ENCODE measurements at regions not wholly inside any gene's neighbourhood (a gene's known extent, or its start where the extent isn't known, plus 50 kb on each side); places are given as distances from the start of the nearest gene placed in this dataset.

DNA sequence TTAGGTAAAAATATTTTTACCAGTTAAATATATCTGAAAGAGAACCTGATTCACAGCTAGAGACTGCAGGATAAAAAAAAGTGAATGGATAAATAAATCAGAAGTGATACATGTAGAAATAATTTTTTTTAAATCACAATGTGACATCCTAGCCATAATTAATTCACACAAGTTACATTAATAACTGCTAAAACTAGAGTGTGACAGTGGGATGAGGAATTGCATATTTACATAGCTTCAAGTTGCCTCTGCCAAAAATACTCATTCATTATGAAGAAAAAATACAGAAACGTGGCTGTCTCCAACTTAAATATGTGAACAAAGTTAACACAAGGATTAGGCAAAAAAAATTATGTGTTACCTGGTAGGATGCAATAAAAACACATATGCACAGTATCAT is 473.5 kb upstream of the SEMA3A start:
- TF ChIP-seq, protein P1, sequence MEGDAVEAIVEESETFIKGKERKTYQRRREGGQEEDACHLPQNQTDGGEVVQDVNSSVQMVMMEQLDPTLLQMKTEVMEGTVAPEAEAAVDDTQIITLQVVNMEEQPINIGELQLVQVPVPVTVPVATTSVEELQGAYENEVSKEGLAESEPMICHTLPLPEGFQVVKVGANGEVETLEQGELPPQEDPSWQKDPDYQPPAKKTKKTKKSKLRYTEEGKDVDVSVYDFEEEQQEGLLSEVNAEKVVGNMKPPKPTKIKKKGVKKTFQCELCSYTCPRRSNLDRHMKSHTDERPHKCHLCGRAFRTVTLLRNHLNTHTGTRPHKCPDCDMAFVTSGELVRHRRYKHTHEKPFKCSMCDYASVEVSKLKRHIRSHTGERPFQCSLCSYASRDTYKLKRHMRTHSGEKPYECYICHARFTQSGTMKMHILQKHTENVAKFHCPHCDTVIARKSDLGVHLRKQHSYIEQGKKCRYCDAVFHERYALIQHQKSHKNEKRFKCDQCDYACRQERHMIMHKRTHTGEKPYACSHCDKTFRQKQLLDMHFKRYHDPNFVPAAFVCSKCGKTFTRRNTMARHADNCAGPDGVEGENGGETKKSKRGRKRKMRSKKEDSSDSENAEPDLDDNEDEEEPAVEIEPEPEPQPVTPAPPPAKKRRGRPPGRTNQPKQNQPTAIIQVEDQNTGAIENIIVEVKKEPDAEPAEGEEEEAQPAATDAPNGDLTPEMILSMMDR (IDR thresholded peaks at IDR 0.05): no peak
- TF ChIP-seq POLR2A (IDR thresholded peaks at IDR 0.05): no peak
- Histone ChIP-seq H3K27ac (no peak overlapping the region), H3K9me3 (no peaks in the 10 kb centered on the region), H3K36me3 (no peaks in the 10 kb centered on the region), H3K27me3 (no peaks in the 10 kb centered on the region), H3K4me3 (no peak overlapping the region), H3K4me1 (no peaks in the 10 kb centered on the region)
- ATAC-seq: no peak
- intact Hi-C loops (cut with DNase I): no loop called here
- 0% methylated on average over 1 of the region's 1 CpG for WGBS (ENCODE audit: insufficient coverage, low coverage, low lambda C conversion rate, missing lambda C conversion rate)
- DNase-seq: no peak

DNA sequence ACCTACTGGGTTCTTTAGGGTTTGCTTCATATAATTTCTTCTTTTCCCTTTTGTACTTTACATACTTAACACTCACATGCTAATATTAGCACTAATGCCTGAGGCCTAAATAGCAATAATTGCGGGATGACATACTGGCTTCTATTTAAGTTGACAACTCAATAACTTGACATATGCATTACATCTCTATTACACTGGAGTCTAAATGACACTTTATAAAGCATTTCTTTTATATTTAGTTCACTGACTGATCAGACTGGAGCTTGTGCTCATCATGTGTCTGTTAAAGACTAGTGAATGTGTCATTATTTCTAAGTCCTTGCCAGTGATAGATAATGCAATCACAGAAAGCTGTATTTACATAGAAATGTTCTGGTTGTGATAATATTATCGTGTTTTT is 472.1 kb upstream of the SEMA3A start:
- Histone ChIP-seq H3K36me3 (no peaks in the 10 kb centered on the region), H3K27me3 (no peaks in the 10 kb centered on the region), H3K4me3 (no peak overlapping the region), H3K27ac (no peak overlapping the region), H3K9me3 (no peaks in the 10 kb centered on the region), H3K4me1 (no peaks in the 10 kb centered on the region)
- TF ChIP-seq POLR2A (IDR thresholded peaks at IDR 0.05): no peak
- TF ChIP-seq, protein P1 (IDR thresholded peaks at IDR 0.05): no peak
- DNase-seq (no peak), ATAC-seq (no peak)
- WGBS (ENCODE audit: insufficient coverage, low coverage, low lambda C conversion rate, missing lambda C conversion rate): 65% methylated on average over 2 of the region's 2 CpGs
- intact Hi-C loops (cut with DNase I): no loop called here

DNA sequence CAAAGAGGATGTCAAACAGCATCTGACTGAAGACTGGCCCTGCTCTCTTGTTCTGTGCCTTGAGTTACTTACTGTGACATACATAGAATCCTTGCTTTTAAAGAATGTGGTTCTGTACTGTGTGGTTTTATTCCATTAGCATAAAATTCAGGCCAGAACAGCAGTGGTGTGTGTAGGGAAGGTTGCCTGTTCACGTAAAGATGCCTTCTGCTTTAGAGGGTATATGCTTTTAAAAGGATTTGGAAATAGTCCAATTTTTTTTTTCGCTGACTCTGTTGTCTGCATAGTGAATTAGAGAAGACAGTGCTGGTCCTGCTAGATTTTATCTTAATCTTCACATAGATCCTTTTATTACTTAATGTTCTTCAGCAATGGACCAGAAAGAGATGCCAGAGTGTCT is 470.8 kb upstream of the SEMA3A start:
- no peak overlapping the region for H3K27ac ChIP-seq
- H3K4me1 ChIP-seq: no peaks in the 10 kb centered on the region
- ATAC-seq (no peak), DNase-seq (no peak)
- TF ChIP-seq, protein P1 (IDR thresholded peaks at IDR 0.05): no peak
- no peak for TF ChIP-seq POLR2A (IDR thresholded peaks at IDR 0.05)
- intact Hi-C loops (cut with DNase I): no loop called here
- H3K27me3 ChIP-seq: no peaks in the 10 kb centered on the region
- no peaks in the 10 kb centered on the region for H3K9me3 ChIP-seq
- no peaks in the 10 kb centered on the region for H3K36me3 ChIP-seq
- H3K4me3 ChIP-seq: no peak overlapping the region
- WGBS (ENCODE audit: insufficient coverage, low coverage, low lambda C conversion rate, missing lambda C conversion rate): 65% methylated on average over 2 of the region's 2 CpGs

DNA sequence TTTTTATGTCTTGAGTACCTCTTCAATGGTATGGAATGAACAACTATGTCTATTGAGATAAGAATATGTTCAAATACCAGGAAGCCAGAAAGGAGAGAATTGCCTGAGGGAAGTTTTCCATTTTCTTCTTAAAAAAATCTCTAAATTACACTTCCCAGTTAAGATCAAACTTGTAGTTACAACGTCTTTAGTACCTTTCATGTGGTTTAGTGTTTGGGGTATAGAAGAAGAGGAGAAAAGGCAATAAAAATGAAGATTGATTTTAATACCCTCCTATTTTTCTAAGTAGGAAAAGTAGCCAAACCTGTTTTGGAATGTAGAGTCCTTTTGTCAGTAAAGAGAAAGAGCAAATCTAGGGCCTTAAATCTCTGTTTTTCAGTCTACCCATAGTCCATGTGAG is 470.0 kb upstream of the SEMA3A start:
- Histone ChIP-seq H3K27ac (no peak overlapping the region), H3K27me3 (no peaks in the 10 kb centered on the region), H3K9me3 (no peaks in the 10 kb centered on the region), H3K36me3 (no peaks in the 10 kb centered on the region), H3K4me3 (no peak overlapping the region), H3K4me1 (no peaks in the 10 kb centered on the region)
- TF ChIP-seq, protein P1 (IDR thresholded peaks at IDR 0.05): no peak
- TF ChIP-seq POLR2A (IDR thresholded peaks at IDR 0.05): no peak
- no peak for ATAC-seq
- intact Hi-C loops (cut with DNase I): no loop called here
- DNase-seq: no peak
- 26% methylated on average over 1 of the region's 1 CpG for WGBS (ENCODE audit: insufficient coverage, low coverage, low lambda C conversion rate, missing lambda C conversion rate)

DNA sequence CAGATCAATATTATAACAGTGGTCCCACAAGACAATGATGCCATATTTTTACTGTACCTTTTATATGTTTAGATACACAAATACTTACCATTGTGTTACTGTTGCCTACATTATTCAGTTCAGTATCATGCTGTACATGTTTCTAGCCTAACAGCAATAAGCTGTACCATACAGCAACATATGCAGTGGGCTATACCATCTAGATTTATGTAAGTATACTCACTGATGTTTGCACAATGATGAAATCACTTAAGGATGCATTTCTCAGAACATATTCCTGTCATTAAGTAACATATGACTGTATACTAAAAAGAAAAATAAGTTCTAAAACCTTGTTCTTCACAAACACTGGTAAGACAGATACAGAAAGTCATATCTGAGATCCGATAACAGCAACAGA is 468.6 kb upstream of the SEMA3A start:
- 69% methylated on average over 1 of the region's 1 CpG for WGBS (ENCODE audit: insufficient coverage, low coverage, low lambda C conversion rate, missing lambda C conversion rate)
- Histone ChIP-seq H3K4me1 (no peaks in the 10 kb centered on the region), H3K27me3 (no peaks in the 10 kb centered on the region), H3K27ac (no peak overlapping the region), H3K36me3 (no peaks in the 10 kb centered on the region), H3K9me3 (no peaks in the 10 kb centered on the region), H3K4me3 (no peak overlapping the region)
- intact Hi-C loops (cut with DNase I): no loop called here
- TF ChIP-seq POLR2A (IDR thresholded peaks at IDR 0.05): no peak
- TF ChIP-seq, protein P1 (IDR thresholded peaks at IDR 0.05): no peak
- ATAC-seq (no peak), DNase-seq (no peak)

Measured in right lobe of liver (tissue), 6 donors.